ENCODE measurements at regions not wholly inside any gene's neighbourhood (a gene's known extent, or its start where the extent isn't known, plus 50 kb on each side); places are given as distances from the start of the nearest gene placed in this dataset.

DNA sequence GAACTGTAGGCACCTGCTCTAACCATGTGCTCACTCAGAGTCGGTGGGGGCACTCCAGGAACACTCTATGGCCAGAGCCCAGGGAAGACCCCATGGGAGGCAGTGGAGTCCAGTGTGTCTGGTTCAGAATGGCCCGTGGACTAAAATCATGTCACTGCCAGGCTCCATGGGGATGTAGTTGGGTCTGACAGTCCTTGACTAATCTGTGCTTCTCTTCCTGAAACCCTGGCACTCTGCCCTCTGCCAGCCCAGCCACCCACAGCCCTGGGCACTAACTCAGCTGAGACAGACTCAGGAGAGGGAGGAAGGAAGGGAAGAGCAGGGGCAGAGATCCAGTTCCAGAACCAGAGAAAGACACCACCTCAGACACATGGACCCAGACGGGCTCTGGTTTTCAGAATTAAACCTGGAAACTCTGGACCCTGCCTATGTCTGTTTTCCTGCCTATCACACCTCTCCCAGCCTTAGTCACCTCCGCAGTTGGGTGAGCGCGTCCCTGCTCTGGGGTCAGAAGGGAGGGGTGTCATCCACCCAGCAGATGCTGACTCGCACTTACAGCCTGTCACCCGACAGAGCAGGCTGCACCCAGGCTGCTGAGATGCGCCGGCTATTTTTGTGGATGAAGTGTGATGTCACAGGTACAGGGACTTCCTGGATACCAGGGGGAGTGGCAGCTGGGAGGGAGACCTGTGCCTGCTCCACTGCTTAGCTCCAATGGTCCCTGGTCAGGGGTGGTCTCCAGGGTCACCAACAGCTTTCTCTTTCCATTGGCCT, 56.8 kb upstream of the INSYN1 start:
- Histone ChIP-seq H3K9me1 (replicated peaks; ENCODE audit: control insufficient read depth, extremely low read depth, insufficient read depth, low read length) (no peaks in the 10 kb centered on the region), H2AFZ (ENCODE audit: low read depth, low read length) (no peak overlapping the region), H3K9ac (replicated peaks; ENCODE audit: extremely low read depth, insufficient read depth, low read length) (no peak overlapping the region), H3K79me2 (ENCODE audit: control insufficient read depth, insufficient read depth, low read length) (no peaks in the 10 kb centered on the region), H3K4me1 (ENCODE audit: control insufficient read depth, extremely low read depth, insufficient read depth, low read length) (no peaks in the 10 kb centered on the region), H3K27ac (ENCODE audit: insufficient read depth, low read depth, low read length) (no peak overlapping the region), H3K4me3 (replicated peaks in 1 of 3; ENCODE audit: insufficient read depth in 1 of 3, low read depth in 1 of 3, low read length in 3 of 3) (no peak overlapping the region), H3K4me2 (ENCODE audit: insufficient read depth, low read length) (no peak overlapping the region), H3K9me3 (replicated peaks; ENCODE audit: control insufficient read depth, insufficient read depth, low read length) (no peaks in the 10 kb centered on the region), H3K36me3 (ENCODE audit: control insufficient read depth in 2 of 2, extremely low read depth in 1 of 2, insufficient read depth in 2 of 2, low read length in 2 of 2) (no peaks in the 10 kb centered on the region), H4K20me1 (replicated peaks; ENCODE audit: control insufficient read depth, extremely low read depth, insufficient read depth, low read length) (no peaks in the 10 kb centered on the region), H3K27me3 (ENCODE audit: control insufficient read depth in 2 of 2, insufficient read depth in 2 of 2, low read length in 2 of 2) (peaks cover 0 to 3% of the 10 kb centered on the region in 2 experiments)
- dilution Hi-C loops (cut with MboI; ENCODE audit: extremely low pct_ligation_motif_present, low sequenced_read_pairs) = no loop called here
- no peak for TF ChIP-seq POLR2AphosphoS5 (IDR thresholded peaks at IDR 0.05; ENCODE audit: insufficient read depth, low read depth, low read length)
- TF ChIP-seq FOS (IDR thresholded peaks at IDR 0.05; ENCODE audit: borderline replicate concordance, insufficient read depth, low read length) = no peak
- TF ChIP-seq MYC (IDR thresholded peaks at IDR 0.05; ENCODE audit: low read depth, low read length) = no peak
- FAIRE-seq (no peak), DNase-seq (ENCODE audit: low read depth, low spot score) (no peak)
- ChIA-PET CTCF (interaction anchor here (0.5 kb wide), 1 partner anchor 511 kb away, joined by 3 read pairs; no protein-coding TSS in a partner anchor), POLR2A (no interaction called here)
- intact Hi-C loops (cut with micrococcal nuclease) = no loop called here
- no TSS peak for BruUV-seq (replicated peaks)

DNA sequence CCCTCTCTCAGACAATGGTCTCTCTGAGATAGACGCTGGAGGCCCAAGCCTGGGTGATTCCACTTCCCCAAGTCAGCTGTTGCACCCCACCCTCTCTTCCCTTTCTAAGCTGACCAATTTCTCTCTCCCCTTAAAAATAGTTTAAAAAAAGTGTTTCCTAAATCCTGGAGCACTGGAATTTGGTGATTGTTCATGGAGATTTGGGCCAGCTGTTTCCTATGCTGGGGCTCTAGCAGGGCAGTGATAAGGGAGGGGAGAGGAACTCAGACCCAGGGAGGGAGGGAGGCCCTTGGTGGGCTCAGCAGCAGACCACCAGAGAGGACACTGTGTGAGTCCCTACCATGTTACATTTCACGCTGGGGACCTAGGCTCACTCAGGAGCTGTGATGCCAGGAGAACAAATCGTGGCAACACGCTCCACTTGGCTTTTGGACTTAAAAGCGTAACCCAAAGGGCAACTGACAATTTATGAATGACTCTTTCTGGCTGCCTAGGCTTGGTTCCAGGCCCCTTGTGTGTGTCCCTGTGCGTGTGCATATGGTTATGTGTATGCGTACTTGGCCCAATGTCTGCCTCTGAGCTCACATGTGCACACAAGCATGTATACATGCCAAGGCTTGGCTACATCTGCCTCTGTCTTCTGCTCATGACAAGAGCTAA, 59.8 kb upstream of the INSYN1 start:
- Histone ChIP-seq H3K36me3 (ENCODE audit: control insufficient read depth in 2 of 2, extremely low read depth in 1 of 2, insufficient read depth in 2 of 2, low read length in 2 of 2) (no peaks in the 10 kb centered on the region), H4K20me1 (replicated peaks; ENCODE audit: control insufficient read depth, extremely low read depth, insufficient read depth, low read length) (no peaks in the 10 kb centered on the region), H3K9ac (replicated peaks; ENCODE audit: extremely low read depth, insufficient read depth, low read length) (no peak overlapping the region), H3K79me2 (ENCODE audit: control insufficient read depth, insufficient read depth, low read length) (no peaks in the 10 kb centered on the region), H3K4me2 (ENCODE audit: insufficient read depth, low read length) (no peak overlapping the region), H2AFZ (ENCODE audit: low read depth, low read length) (no peak overlapping the region), H3K9me1 (replicated peaks; ENCODE audit: control insufficient read depth, extremely low read depth, insufficient read depth, low read length) (no peaks in the 10 kb centered on the region), H3K9me3 (replicated peaks; ENCODE audit: control insufficient read depth, insufficient read depth, low read length) (no peaks in the 10 kb centered on the region), H3K4me3 (replicated peaks in 1 of 3; ENCODE audit: insufficient read depth in 1 of 3, low read depth in 1 of 3, low read length in 3 of 3) (no peak overlapping the region), H3K27ac (ENCODE audit: insufficient read depth, low read depth, low read length) (no peak overlapping the region), H3K4me1 (ENCODE audit: control insufficient read depth, extremely low read depth, insufficient read depth, low read length) (no peaks in the 10 kb centered on the region), H3K27me3 (ENCODE audit: control insufficient read depth in 2 of 2, insufficient read depth in 2 of 2, low read length in 2 of 2) (no peaks in the 10 kb centered on the region)
- dilution Hi-C loops (cut with MboI; ENCODE audit: extremely low pct_ligation_motif_present, low sequenced_read_pairs) (no loop called here), intact Hi-C loops (cut with micrococcal nuclease) (no loop called here)
- no peak for TF ChIP-seq CTCF (IDR thresholded peaks at IDR 0.05; ENCODE audit: extremely low read depth in 1 of 2, insufficient read depth in 1 of 2, low read depth in 1 of 2, low read length in 2 of 2)
- no peak for TF ChIP-seq JUN (IDR thresholded peaks at IDR 0.05; ENCODE audit: borderline replicate concordance, insufficient read depth, insufficient read length, low read depth)
- no peak for TF ChIP-seq FOS (IDR thresholded peaks at IDR 0.05; ENCODE audit: borderline replicate concordance, insufficient read depth, low read length)
- no peak for TF ChIP-seq POLR2AphosphoS5 (IDR thresholded peaks at IDR 0.05; ENCODE audit: insufficient read depth, low read depth, low read length)
- no peak for TF ChIP-seq EZH2 (IDR thresholded peaks at IDR 0.05; ENCODE audit: borderline replicate concordance, low read depth, low read length, severe bottlenecking)
- TF ChIP-seq MAX (IDR thresholded peaks at IDR 0.05; ENCODE audit: insufficient read depth, insufficient read length) = no peak
- no peak for TF ChIP-seq MYC (IDR thresholded peaks at IDR 0.05; ENCODE audit: low read depth, low read length)
- no peak for TF ChIP-seq GATA2 (IDR thresholded peaks at IDR 0.05; ENCODE audit: insufficient read depth, insufficient read length, low read depth, low read length)
- no peak for TF ChIP-seq POLR2A (IDR thresholded peaks at IDR 0.05; ENCODE audit: low read depth, low read length)
- POLR2A ChIA-PET = no interaction called here
- no TSS peak for BruUV-seq (replicated peaks)
- DNase-seq (ENCODE audit: low read depth, low spot score) (no peak), FAIRE-seq (no peak)
- CTCF ChIA-PET = interaction anchor here (0.7 kb wide), 1 partner anchor 68 kb away, joined by 3 read pairs; no protein-coding TSS in a partner anchor

Data from endothelial cell of umbilical vein (primary cell).